ENCODE measurements at regions not wholly inside any gene's neighbourhood (a gene's known extent, or its start where the extent isn't known, plus 50 kb on each side); places are given as distances from the start of the nearest gene placed in this dataset.
A peak's percentile ranks its signal among the peaks of the same experiment; 100 is the strongest.
"Not testable (repeated sequence)": the region's sequence is repeated elsewhere in the genome, so short reads cannot be mapped to it uniquely, and the experiment has no call there.

DNA sequence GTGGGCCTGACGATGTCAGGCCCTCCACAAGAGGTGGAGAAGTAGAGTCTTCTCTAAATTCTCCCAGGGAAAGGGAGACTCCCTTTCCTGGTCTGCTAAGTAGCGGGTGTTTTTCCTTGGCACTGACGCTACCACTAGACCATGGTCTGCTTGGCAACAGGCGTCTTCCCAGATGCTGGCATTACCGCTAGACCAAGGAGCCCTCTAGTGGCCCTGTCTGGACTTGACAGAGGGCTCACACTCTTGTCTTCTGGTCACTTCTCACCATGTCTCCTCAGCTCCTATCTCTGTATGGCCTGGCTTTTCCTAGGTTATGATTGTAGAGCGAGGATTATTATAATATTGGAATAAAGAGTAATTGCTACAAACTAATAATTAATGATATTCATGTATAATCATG, 51.1 kb upstream of the RASSF6 start:
- DNase-seq (ENCODE audit: low read depth): not testable (repeated sequence)

GRCh38 chr4:73673286-73673685, 53.0 kb upstream of the RASSF6 start:
- DNase-seq (ENCODE audit: low read depth): no peak

GRCh38 chr4:73674451-73674919, 54.2 kb upstream of the RASSF6 start:
- peak; percentile 77 for DNase-seq (ENCODE audit: low read depth)

- no peak for DNase-seq (ENCODE audit: low read depth)
These were observed 55.4 kb upstream of the RASSF6 start for GRCh38 chr4:73675623-73676022.

DNA sequence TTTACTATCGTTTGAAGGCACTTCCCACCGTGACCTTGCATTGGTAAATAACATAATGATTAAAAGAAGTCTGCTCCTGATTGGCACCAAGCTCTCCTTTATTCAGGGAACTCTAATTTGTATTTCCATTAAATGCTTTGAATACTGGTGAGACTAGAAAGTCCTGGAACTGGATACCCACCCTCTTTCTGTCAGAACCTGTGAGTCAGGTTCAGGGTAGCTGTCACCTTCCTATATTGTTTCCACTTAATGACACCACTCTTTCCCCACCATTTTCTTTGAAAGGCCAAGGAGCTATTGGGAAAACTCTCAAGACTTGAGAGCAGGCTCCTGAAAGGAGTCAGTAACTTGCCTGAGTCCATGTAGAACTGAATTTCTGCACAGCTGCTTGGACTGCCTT, 55.9 kb upstream of the RASSF6 start:
- DNase-seq (ENCODE audit: low read depth): no peak

GRCh38 chr4:73676861-73677323, 56.7 kb upstream of the RASSF6 start:
- DNase-seq (ENCODE audit: low read depth): peak; percentile 60

- peak; percentile 82 for DNase-seq (ENCODE audit: low read depth)
These were observed 59.6 kb upstream of the RASSF6 start for GRCh38 chr4:73679836-73680235.

DNA sequence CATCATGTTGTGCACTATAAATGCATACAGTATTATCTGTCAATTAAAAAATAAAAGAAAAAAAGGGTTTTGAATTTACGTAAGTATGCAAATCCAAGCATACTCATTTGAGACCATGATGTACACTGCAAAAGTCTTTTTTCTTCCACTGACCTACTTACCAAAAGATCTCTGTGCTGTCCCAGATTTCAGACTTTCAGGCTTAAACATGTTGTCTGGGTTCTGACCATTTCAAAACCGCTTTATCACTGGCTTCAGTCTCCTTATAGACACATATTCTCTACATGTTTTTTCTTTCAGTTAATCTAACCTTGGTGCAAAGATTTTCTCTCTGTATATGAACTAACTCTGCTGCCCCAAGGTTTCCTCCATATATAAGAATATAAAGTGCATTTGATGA, 58.6 kb upstream of the CXCL8 start:
- no peak for DNase-seq (ENCODE audit: low read depth)

DNA sequence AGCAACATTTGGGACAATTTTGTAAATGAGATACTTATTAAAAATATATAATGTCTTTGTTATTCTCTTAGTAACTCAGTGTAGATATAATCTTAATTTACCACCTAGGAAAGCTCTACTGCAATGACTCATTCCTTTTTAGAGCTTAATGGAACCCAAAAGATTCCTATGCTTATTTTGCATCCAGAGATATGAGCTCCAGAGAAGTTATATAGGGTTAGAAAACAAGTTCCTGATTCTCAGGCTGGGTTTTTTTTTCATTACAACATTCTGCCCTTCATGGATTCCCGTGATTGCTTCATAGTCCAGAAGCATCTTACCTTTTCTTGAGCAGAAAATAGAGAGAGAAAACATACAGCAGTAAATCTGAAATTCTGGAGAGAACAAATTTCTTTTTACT, 57.9 kb upstream of the CXCL8 start:
- DNase-seq (ENCODE audit: low read depth): no peak

GRCh38 chr4:73683033-73683432, 57.3 kb upstream of the CXCL8 start:
- no peak for DNase-seq (ENCODE audit: low read depth)

DNA sequence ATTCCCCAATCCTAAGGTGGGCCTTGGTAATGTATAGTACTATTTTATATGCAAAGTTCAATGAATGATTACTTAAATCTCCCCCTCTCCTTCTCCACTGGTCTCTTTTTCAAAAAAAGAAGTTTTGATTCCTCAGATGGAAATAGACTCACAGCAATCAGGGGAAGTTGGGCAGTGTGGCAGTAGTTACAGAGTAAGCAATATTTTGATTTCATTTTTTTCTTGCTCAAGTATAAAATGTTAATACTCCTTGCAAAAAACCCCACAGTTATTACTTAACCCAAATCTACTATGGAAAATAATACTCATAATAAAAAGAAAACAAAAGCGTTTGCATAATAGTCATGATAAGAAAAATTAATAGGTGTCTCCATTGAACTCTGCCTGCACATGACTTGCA, 56.9 kb upstream of the CXCL8 start:
- DNase-seq (ENCODE audit: low read depth): no peak

DNA sequence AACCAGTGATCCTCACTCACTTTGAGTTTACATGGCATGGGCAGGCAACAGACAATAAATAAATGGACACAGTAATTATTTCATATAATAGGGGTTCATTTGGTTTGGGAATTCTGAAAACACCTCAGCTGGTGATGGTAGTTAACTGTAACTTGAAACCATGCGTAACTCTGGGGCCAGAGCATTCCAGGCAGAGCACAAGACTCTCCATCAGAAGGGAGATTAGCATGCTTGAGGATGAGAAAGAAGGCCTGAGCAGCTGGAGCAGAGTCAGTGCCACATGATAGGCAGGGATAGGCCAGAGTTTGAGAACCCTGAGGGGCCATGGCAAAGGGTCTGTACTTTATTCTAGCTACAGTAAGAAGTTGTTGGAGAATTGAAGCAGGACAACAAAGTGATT, 56.3 kb upstream of the CXCL8 start:
- no peak for DNase-seq (ENCODE audit: low read depth)

DNA sequence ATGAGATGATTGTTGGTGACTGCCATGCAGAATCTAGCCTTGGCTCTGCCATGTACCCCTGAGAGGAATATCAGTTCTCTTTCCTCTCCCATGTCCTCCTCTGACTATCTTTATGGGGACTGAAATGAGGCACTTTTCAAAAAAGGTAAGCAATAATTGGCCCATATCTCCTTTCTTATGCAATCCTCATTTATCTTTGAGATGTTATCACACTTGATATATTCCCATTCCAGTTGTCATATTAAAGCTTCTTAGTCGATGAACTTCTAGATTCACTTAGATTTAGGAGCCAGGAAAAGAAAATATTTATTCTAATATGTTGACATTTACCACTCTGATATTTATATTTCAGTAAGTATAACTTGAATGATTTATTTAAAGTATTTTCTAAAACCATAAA, 55.3 kb upstream of the CXCL8 start:
- no peak for DNase-seq (ENCODE audit: low read depth)

- peak; percentile 35 for DNase-seq (ENCODE audit: low read depth)
These were observed 52.9 kb upstream of the CXCL8 start for GRCh38 chr4:73687421-73687820.

GRCh38 chr4:73690051-73690738, 50.2 kb upstream of the CXCL8 start:
- DNase-seq (ENCODE audit: low read depth): peak; percentile 59

Measured in M059J (cell line).